ENCODE measurements at regions not wholly inside any gene's neighbourhood (a gene's known extent, or its start where the extent isn't known, plus 50 kb on each side); places are given as distances from the start of the nearest gene placed in this dataset.

GRCh38 chr4:12270546-12270945, 841.9 kb upstream of the HS3ST1 start:
- DNase-seq = no peak

- DNase-seq = no peak
Observed at GRCh38 chr4:12265554-12265953, 836.9 kb upstream of the HS3ST1 start.

GRCh38 chr4:12260453-12260852, 831.8 kb upstream of the HS3ST1 start:
- DNase-seq = no peak

- DNase-seq = no peak
Observed at GRCh38 chr4:12244973-12245372, 816.3 kb upstream of the HS3ST1 start.

GRCh38 chr4:12242354-12242753, 813.7 kb upstream of the HS3ST1 start:
- no peak for DNase-seq

- no peak for DNase-seq
Observed at GRCh38 chr4:12239897-12240636, 811.4 kb upstream of the HS3ST1 start.

GRCh38 chr4:12231098-12231497, 802.4 kb upstream of the HS3ST1 start:
- DNase-seq = no peak

- no peak for DNase-seq
Observed at GRCh38 chr4:12221031-12221430, 792.3 kb upstream of the HS3ST1 start.

- no peak for DNase-seq
Observed at GRCh38 chr4:12211636-12212035, 782.9 kb upstream of the HS3ST1 start.

- DNase-seq = no peak
Observed at GRCh38 chr4:12207396-12207795, 778.7 kb upstream of the HS3ST1 start.

GRCh38 chr4:12206091-12206490, 777.4 kb upstream of the HS3ST1 start:
- DNase-seq = no peak

GRCh38 chr4:12203945-12204344, 775.3 kb upstream of the HS3ST1 start:
- DNase-seq = no peak

GRCh38 chr4:12200226-12200625, 771.5 kb upstream of the HS3ST1 start:
- DNase-seq = no peak

GRCh38 chr4:12186526-12186925, 757.8 kb upstream of the HS3ST1 start:
- no peak for DNase-seq

- no peak for DNase-seq
Observed at GRCh38 chr4:12178614-12179610, 750.2 kb upstream of the HS3ST1 start.

GRCh38 chr4:12177416-12177815, 748.7 kb upstream of the HS3ST1 start:
- no peak for DNase-seq

- no peak for DNase-seq
Observed at GRCh38 chr4:12173496-12173895, 744.8 kb upstream of the HS3ST1 start.

- no peak for DNase-seq
Observed at GRCh38 chr4:12172198-12172973, 743.7 kb upstream of the HS3ST1 start.

GRCh38 chr4:12170308-12170707, 741.6 kb upstream of the HS3ST1 start:
- no peak for DNase-seq

GRCh38 chr4:12165616-12166015, 736.9 kb upstream of the HS3ST1 start:
- no peak for DNase-seq

GRCh38 chr4:12146339-12146738, 717.6 kb upstream of the HS3ST1 start:
- no peak for DNase-seq

GRCh38 chr4:12145768-12146167, 717.1 kb upstream of the HS3ST1 start:
- DNase-seq = no peak

- no peak for DNase-seq
Observed at GRCh38 chr4:12145106-12145505, 716.4 kb upstream of the HS3ST1 start.
